SK-N-SH treated with all-trans-retinoic acid at 6 μM for 48 hours (cell line): ENCODE measurements at regions not wholly inside any gene's neighbourhood (a gene's known extent, or its start where the extent isn't known, plus 50 kb on each side); places are given as distances from the start of the nearest gene placed in this dataset.

Source experiments
- ATAC-seq: fragments of 200-7000 bp; cut with Tn5 transposase; 3 replicates; pipeline ENCODE4 v1.9.1; 2020; ENCODE audit warnings: mild to moderate bottlenecking, moderate library complexity
- ARNTL ChIP-seq: fragments of 450-650 bp; formaldehyde crosslinking; IDR thresholded peaks from 2 replicates; pipeline ENCODE4 v1.5.0; 2020; ENCODE audit warnings: low read depth, mild to moderate bottlenecking, moderate library complexity, borderline replicate concordance
- BACH2 ChIP-seq: fragments of 250-450 bp; sonication (Bioruptor Pico); IDR thresholded peaks from 2 replicates; pipeline ENCODE4 v1.9.0; 2021; ENCODE audit warnings: mild to moderate bottlenecking, borderline replicate concordance
- CSDC2 ChIP-seq: fragments of 250-450 bp; sonication (Bioruptor Pico); IDR thresholded peaks from 2 replicates; pipeline ENCODE4 v1.5.0; 2020; ENCODE audit warnings: mild to moderate bottlenecking, moderate library complexity
- ESRRG ChIP-seq: fragments of 250-450 bp; sonication (Bioruptor Pico); IDR thresholded peaks from 2 replicates; pipeline ENCODE4 v1.6.1; 2021; ENCODE audit warnings: mild to moderate bottlenecking
- GLIS3 ChIP-seq: fragments of 250-450 bp; sonication (Bioruptor Pico); IDR thresholded peaks from 2 replicates; pipeline ENCODE4 v1.5.0; 2020; ENCODE audit warnings: mild to moderate bottlenecking, moderate library complexity
- ISL1 ChIP-seq: fragments of 250-450 bp; sonication (Bioruptor Pico); IDR thresholded peaks from 2 replicates; pipeline ENCODE4 v2.1.2; 2022; ENCODE audit warnings: mild to moderate bottlenecking, moderate library complexity
- OSR1 ChIP-seq: fragments of 250-450 bp; sonication (Bioruptor Pico); IDR thresholded peaks from 2 replicates; pipeline ENCODE4 v1.8.0; 2022; ENCODE audit warnings: moderate library complexity, mild to moderate bottlenecking, inconsistent platforms
- PPARA ChIP-seq: fragments of 250-450 bp; sonication (Bioruptor Pico); IDR thresholded peaks from 2 replicates; pipeline ENCODE4 v1.5.0; 2020; ENCODE audit warnings: mild to moderate bottlenecking, borderline replicate concordance
- RARB ChIP-seq: fragments of 250-450 bp; sonication (Bioruptor Pico); IDR thresholded peaks from 2 replicates; pipeline ENCODE4 v1.8.0; 2021; ENCODE audit warnings: mild to moderate bottlenecking, moderate library complexity
- TCF4 ChIP-seq: fragments of 250-450 bp; sonication (Bioruptor Pico); IDR thresholded peaks from 2 replicates; pipeline ENCODE4 v1.8.0; 2021; ENCODE audit warnings: mild to moderate bottlenecking, moderate library complexity, borderline replicate concordance
- TOX ChIP-seq: fragments of 250-450 bp; sonication (Bioruptor Pico); IDR thresholded peaks from 2 replicates; pipeline ENCODE4 v1.8.0; 2021; ENCODE audit warnings: mild to moderate bottlenecking, moderate library complexity, borderline replicate concordance
- ZC3H10 ChIP-seq: fragments of 250-450 bp; sonication (Bioruptor Pico); IDR thresholded peaks from 2 replicates; pipeline ENCODE4 v1.5.1; 2021; ENCODE audit warnings: mild to moderate bottlenecking, moderate library complexity
- ZFP3 ChIP-seq: fragments of 250-450 bp; sonication (Bioruptor Pico); IDR thresholded peaks from 2 replicates; pipeline ENCODE4 v1.5.0; 2020; ENCODE audit warnings: mild to moderate bottlenecking, moderate library complexity
- ZFP30 ChIP-seq: fragments of 450-650 bp; formaldehyde crosslinking; IDR thresholded peaks from 2 replicates; pipeline ENCODE4 v1.5.0; 2022; ENCODE audit warnings: mild to moderate bottlenecking, moderate library complexity
- ZNF565 ChIP-seq: fragments of 450-650 bp; formaldehyde crosslinking; conservative IDR thresholded peaks from 2 replicates; pipeline ENCODE4 v1.5.0; 2020; ENCODE audit warnings: low read depth, mild to moderate bottlenecking, moderate library complexity
- ZNF70 ChIP-seq: fragments of 450-650 bp; formaldehyde crosslinking; IDR thresholded peaks from 2 replicates; pipeline ENCODE4 v1.5.0; 2020; ENCODE audit warnings: mild to moderate bottlenecking, moderate library complexity
- ZNF8 ChIP-seq: fragments of 450-650 bp; formaldehyde crosslinking; IDR thresholded peaks from 2 replicates; pipeline ENCODE4 v1.5.0; 2020; ENCODE audit warnings: mild to moderate bottlenecking, moderate library complexity
- TF ChIP-seq, protein P1 (sequence below): fragments of 250-450 bp; sonication (Bioruptor Pico); IDR thresholded peaks from 2 replicates; pipeline ENCODE4 v1.5.1; 2021; ENCODE audit warnings: mild to moderate bottlenecking, moderate library complexity
- TF ChIP-seq, protein P2 (sequence below): fragments of 250-450 bp; sonication (Bioruptor Pico); IDR thresholded peaks from 2 replicates; pipeline ENCODE4 v1.5.1; 2020; ENCODE audit warnings: low read depth, mild to moderate bottlenecking, moderate library complexity
- TF ChIP-seq, protein P3 (sequence below): fragments of 250-450 bp; sonication (Bioruptor Pico); IDR thresholded peaks from 2 replicates; pipeline ENCODE4 v1.8.0; 2021; ENCODE audit warnings: low read depth, mild to moderate bottlenecking, moderate library complexity, borderline replicate concordance
- TF ChIP-seq, protein P4 (sequence below): fragments of 250-450 bp; sonication (Bioruptor Pico); IDR thresholded peaks from 2 replicates; pipeline ENCODE4 v1.8.0; 2020; ENCODE audit warnings: mild to moderate bottlenecking, moderate library complexity, borderline replicate concordance

DNA sequence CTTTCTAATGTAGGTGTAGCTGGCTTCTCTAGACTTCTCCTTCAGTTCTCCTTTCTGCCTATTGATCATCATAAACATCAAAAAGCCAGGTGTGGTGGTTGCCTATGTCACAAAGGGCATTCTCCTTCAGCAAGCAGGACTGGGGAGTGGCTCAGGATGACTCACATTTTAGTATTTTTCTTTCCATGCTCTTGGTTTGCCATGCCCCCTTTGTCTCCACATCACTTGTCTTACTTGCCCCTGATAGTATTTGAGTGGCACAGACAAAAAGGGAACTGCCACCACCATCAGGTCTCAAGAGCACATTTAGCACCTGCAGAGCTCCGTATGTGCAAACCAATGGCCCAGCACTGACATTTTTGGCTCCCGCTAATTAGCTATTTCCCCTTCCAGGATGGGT, 698.8 kb downstream of the DHX35 start:
- TF ChIP-seq ARNTL (CRISPR knock-in tag) (no peak), BACH2 (no peak), OSR1 (no peak), ZNF70 (no peak), RARB (no peak)
- TF ChIP-seq, protein P1, sequence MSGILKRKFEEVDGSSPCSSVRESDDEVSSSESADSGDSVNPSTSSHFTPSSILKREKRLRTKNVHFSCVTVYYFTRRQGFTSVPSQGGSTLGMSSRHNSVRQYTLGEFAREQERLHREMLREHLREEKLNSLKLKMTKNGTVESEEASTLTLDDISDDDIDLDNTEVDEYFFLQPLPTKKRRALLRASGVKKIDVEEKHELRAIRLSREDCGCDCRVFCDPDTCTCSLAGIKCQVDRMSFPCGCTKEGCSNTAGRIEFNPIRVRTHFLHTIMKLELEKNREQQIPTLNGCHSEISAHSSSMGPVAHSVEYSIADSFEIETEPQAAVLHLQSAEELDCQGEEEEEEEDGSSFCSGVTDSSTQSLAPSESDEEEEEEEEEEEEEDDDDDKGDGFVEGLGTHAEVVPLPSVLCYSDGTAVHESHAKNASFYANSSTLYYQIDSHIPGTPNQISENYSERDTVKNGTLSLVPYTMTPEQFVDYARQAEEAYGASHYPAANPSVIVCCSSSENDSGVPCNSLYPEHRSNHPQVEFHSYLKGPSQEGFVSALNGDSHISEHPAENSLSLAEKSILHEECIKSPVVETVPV = no peak
- no peak for ATAC-seq

DNA sequence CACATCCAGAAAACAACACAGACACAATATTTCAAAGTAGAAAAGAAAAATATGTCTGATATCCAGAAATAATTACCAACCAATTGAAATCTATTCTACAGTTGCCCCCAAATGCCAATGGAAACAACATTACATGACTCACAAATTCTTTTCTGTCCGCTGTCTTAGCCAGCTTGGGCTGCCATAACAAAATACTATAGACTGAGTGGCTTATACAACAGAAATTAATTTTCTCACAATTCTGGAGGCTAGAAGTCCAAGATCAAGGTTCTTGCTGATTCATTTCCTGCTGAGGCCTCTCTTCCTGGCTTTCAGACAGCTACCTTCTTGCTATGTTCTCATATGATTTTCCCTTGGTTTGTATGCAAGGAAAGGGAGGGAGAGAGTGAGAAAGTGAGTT, 698.1 kb downstream of the DHX35 start:
- TF ChIP-seq ZFP30 (CRISPR knock-in tag) (no peak), ZC3H10 (no peak), GLIS3 (CRISPR knock-in tag) (no peak), ZNF565 (CRISPR knock-in tag) (no peak), ESRRG (CRISPR knock-in tag) (no peak), BACH2 (no peak), TCF4 (no peak), RARB (no peak), ISL1 (CRISPR knock-in tag) (no peak), TOX (CRISPR knock-in tag) (no peak), PPARA (CRISPR knock-in tag) (no peak)
- TF ChIP-seq, protein P2, sequence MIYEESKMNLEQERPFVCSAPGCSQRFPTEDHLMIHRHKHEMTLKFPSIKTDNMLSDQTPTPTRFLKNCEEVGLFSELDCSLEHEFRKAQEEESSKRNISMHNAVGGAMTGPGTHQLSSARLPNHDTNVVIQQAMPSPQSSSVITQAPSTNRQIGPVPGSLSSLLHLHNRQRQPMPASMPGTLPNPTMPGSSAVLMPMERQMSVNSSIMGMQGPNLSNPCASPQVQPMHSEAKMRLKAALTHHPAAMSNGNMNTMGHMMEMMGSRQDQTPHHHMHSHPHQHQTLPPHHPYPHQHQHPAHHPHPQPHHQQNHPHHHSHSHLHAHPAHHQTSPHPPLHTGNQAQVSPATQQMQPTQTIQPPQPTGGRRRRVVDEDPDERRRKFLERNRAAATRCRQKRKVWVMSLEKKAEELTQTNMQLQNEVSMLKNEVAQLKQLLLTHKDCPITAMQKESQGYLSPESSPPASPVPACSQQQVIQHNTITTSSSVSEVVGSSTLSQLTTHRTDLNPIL (CRISPR knock-in tag) = no peak
- TF ChIP-seq, protein P3, sequence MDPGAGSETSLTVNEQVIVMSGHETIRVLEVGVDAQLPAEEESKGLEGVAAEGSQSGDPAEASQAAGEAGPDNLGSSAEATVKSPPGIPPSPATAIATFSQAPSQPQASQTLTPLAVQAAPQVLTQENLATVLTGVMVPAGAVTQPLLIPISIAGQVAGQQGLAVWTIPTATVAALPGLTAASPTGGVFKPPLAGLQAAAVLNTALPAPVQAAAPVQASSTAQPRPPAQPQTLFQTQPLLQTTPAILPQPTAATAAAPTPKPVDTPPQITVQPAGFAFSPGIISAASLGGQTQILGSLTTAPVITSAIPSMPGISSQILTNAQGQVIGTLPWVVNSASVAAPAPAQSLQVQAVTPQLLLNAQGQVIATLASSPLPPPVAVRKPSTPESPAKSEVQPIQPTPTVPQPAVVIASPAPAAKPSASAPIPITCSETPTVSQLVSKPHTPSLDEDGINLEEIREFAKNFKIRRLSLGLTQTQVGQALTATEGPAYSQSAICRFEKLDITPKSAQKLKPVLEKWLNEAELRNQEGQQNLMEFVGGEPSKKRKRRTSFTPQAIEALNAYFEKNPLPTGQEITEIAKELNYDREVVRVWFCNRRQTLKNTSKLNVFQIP (CRISPR knock-in tag) = no peak
- ATAC-seq = no peak

DNA sequence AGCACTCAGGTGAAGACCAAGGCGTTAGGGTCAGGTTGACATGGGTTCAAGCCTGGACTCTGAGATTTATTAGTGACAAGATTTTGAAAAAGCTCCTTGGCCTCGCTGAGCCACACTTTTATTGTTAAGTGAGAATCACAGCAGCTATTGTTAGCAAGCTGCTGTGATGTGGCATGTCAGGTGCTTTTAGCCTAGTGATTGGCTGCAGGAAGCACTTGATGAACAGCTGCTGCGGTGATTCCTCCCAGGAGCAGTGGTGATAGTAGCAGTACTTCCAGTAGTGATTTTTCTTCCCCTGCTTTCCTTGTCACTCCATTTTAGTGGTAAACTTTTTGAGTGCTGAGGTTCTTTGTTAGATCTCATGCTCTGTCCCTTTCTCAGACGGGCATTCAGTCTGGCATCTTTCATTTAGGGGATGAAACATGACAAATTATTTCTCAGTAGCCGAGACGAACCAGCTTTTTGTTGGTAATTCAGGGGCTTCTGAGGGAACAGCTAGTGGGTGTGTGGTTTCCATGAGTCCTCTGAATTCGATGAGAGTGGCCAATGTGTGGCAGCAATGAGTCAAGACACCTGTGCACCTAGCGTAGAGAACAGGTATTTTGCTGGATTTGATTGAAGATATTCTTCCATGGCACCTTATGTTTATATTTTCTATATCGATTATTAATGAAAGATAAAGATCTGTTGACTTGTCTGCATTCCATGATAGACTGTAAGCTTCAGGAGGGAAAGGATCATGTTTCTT, 696.7 kb downstream of the DHX35 start:
- no peak for TF ChIP-seq ZFP30 (CRISPR knock-in tag)
- TF ChIP-seq, protein P1 = no peak
- no peak for TF ChIP-seq OSR1
- TF ChIP-seq ZC3H10 = no peak
- TF ChIP-seq ZNF565 (CRISPR knock-in tag) = no peak
- no peak for TF ChIP-seq RARB
- TF ChIP-seq, protein P2 (CRISPR knock-in tag) = no peak
- TF ChIP-seq ISL1 (CRISPR knock-in tag) = no peak
- TF ChIP-seq ZNF8 (CRISPR knock-in tag) = no peak
- no peak for ATAC-seq

DNA sequence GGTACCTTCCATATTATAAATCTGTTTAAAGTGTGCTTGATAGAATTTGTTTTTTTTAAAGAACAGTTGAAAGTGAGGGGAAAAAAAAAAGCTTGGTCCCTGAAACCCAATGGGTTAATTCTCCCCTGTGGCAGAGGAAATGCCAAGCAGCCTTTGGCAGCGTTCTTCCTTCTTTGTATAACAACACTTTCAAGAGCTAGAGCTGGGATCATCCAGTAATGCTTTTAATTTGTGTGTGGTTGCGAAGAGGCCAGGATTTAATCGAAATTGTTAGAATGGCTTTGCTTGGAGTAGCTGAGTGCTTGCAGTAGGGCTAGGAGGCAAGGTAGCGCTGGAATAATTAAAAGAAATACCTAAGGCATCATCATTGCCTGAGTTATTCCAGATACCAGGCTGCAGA, 692.0 kb downstream of the DHX35 start:
- no peak for ATAC-seq
- no peak for TF ChIP-seq CSDC2 (CRISPR knock-in tag)
- no peak for TF ChIP-seq ZFP30 (CRISPR knock-in tag)
- TF ChIP-seq ARNTL (CRISPR knock-in tag) = no peak
- TF ChIP-seq BACH2 = no peak
- TF ChIP-seq ZNF70 = no peak
- TF ChIP-seq, protein P2 (CRISPR knock-in tag) = no peak
- TF ChIP-seq, protein P4, sequence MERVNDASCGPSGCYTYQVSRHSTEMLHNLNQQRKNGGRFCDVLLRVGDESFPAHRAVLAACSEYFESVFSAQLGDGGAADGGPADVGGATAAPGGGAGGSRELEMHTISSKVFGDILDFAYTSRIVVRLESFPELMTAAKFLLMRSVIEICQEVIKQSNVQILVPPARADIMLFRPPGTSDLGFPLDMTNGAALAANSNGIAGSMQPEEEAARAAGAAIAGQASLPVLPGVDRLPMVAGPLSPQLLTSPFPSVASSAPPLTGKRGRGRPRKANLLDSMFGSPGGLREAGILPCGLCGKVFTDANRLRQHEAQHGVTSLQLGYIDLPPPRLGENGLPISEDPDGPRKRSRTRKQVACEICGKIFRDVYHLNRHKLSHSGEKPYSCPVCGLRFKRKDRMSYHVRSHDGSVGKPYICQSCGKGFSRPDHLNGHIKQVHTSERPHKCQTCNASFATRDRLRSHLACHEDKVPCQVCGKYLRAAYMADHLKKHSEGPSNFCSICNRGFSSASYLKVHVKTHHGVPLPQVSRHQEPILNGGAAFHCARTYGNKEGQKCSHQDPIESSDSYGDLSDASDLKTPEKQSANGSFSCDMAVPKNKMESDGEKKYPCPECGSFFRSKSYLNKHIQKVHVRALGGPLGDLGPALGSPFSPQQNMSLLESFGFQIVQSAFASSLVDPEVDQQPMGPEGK (CRISPR knock-in tag) = no peak
- TF ChIP-seq ESRRG (CRISPR knock-in tag) = no peak
- TF ChIP-seq ZFP3 = no peak
